HepG2 (cell line): ENCODE measurements at regions not wholly inside any gene's neighbourhood (a gene's known extent, or its start where the extent isn't known, plus 50 kb on each side); places are given as distances from the start of the nearest gene placed in this dataset.
"Not testable (repeated sequence)": the region's sequence is repeated elsewhere in the genome, so short reads cannot be mapped to it uniquely, and the experiment has no call there.

ENCODE experiments used
- ATAC-seq: fragments of 200-7000 bp; cut with Tn5 transposase; 3 replicates; pipeline ENCODE4 v1.9.1; 2020; ENCODE audit warnings: mild to moderate bottlenecking, moderate library complexity
- BruUV-seq: library from RNA; stranded (reverse); fragments of 400-500 nt; replicated peaks from 2 replicates; lab custom pipeline; 2021; lab: Mats Ljungman, UMichigan
- CTCF ChIA-PET: fragments of 300-600 bp; formaldehyde crosslinking; extraction: SDS; loops from one replicate; lab custom pipeline; 2021; ENCODE audit warnings: low total read pairs, inconsistent platforms, low intra/inter-chr PET ratio; lab: Yijun Ruan, JAX
- POLR2A ChIA-PET: fragments of 350-600 bp; sonication (Branson Sonifier 250); formaldehyde crosslinking; loops from one replicate; lab custom pipeline; 2020; ENCODE audit warnings: antibody characterized with exemption, inconsistent platforms; lab: Yijun Ruan, JAX
- DNase-seq: peaks from one replicate; pipeline ENCODE4 v3.0.0-alpha.2; 2015; ENCODE audit warnings: low spot score
- FAIRE-seq: peaks from 3 replicates; lab custom pipeline; 2011; peaks lifted over from hg19 to GRCh38; lab: Jason Lieb, UNC
- H2AFZ ChIP-seq: one replicate; pipeline ENCODE4 v1.6.1; 2011; ENCODE audit warnings: low read length, inconsistent platforms
- H3K27ac ChIP-seq: fragments of 300-600 bp; 3 replicates; pipeline ENCODE4 v1.8.0; 2011; ENCODE audit warnings: mixed run types, mild to moderate bottlenecking, mixed read lengths, low read length, inconsistent platforms; ENCODE audit not compliant: insufficient read depth; ENCODE audit errors: extremely low read length
- H3K27me3 ChIP-seq, 2 experiments: fragments of 200-600 bp in 1 of 2; 2 replicates in 1 of 2; 3 replicates in 1 of 2; pipeline versions ENCODE4 v1.6.0 to v1.8.0; 2011; ENCODE audit warnings: low read length in 2 of 2, mild to moderate bottlenecking in 2 of 2, moderate library complexity in 2 of 2, inconsistent platforms in 1 of 2; ENCODE audit not compliant: insufficient read depth in 2 of 2, control insufficient read depth in 1 of 2
- H3K36me3 ChIP-seq, 2 experiments: fragments of 200-600 bp in 1 of 2; replicated peaks in 1 of 2; 2 replicates in 1 of 2; 3 replicates in 1 of 2; pipeline versions ENCODE4 v1.5.1 to v1.8.0; 2011; ENCODE audit warnings: low read length in 2 of 2, inconsistent platforms in 1 of 2; ENCODE audit not compliant: insufficient read depth in 2 of 2, control insufficient read depth in 1 of 2
- H3K4me1 ChIP-seq: 2 replicates; pipeline ENCODE4 v1.5.1; 2012; ENCODE audit warnings: low read length, inconsistent platforms; ENCODE audit not compliant: insufficient read depth
- H3K4me2 ChIP-seq: 2 replicates; pipeline ENCODE4 v1.6.0; 2011; ENCODE audit warnings: low read depth, low read length, inconsistent platforms
- H3K4me3 ChIP-seq, 3 experiments: fragments of 200-600 bp in 1 of 3; sonication (generic), shearing (Covaris generic) in 1 of 3; replicated peaks in 1 of 3; 2 replicates each; pipeline ENCODE4 v1.5.1; 2011 to 2016; ENCODE audit warnings: low read length in 3 of 3, inconsistent platforms in 2 of 3, low read depth in 2 of 3, mild to moderate bottlenecking in 2 of 3, control low read depth in 1 of 3, mixed read lengths in 1 of 3; ENCODE audit not compliant: insufficient read depth in 1 of 3
- H3K79me2 ChIP-seq: one replicate; pipeline ENCODE4 v1.6.1; 2011; ENCODE audit warnings: low read length, inconsistent platforms; ENCODE audit not compliant: insufficient read depth
- H3K9ac ChIP-seq: 2 replicates; pipeline ENCODE4 v1.6.0; 2011; ENCODE audit warnings: mild to moderate bottlenecking, low read depth, low read length, inconsistent platforms; ENCODE audit not compliant: insufficient read depth
- H3K9me3 ChIP-seq: 2 replicates; pipeline ENCODE4 v1.5.1; 2012; ENCODE audit warnings: mild to moderate bottlenecking, low read length
- H4K20me1 ChIP-seq: 2 replicates; pipeline ENCODE4 v1.6.0; 2011; ENCODE audit warnings: inconsistent platforms, mild to moderate bottlenecking, low read length, moderate library complexity; ENCODE audit not compliant: insufficient read depth
- EP300 ChIP-seq, 3 experiments: sonication (generic) in 1 of 3; formaldehyde crosslinking in 1 of 3; IDR thresholded peaks; 2 replicates each; pipeline versions ENCODE4 v1.5.1 to v1.6.1; 2011 to 2020; ENCODE audit warnings: low read depth in 2 of 3, low read length in 2 of 3, borderline replicate concordance in 1 of 3, improper control_type of control experiment in 1 of 3, mild to moderate bottlenecking in 1 of 3, missing genetic modification reagents in 1 of 3, moderate library complexity in 1 of 3
- EZH2 ChIP-seq: conservative IDR thresholded peaks from 2 replicates; pipeline ENCODE4 v1.6.1; 2012; ENCODE audit warnings: mild to moderate bottlenecking, low read depth, low read length, moderate library complexity
- FOXA3 ChIP-seq: IDR thresholded peaks from 2 replicates; pipeline ENCODE4 v1.6.1; 2016; ENCODE audit warnings: missing genetic modification reagents, missing compliant biosample characterization
- KDM4B ChIP-seq: sonication (generic); formaldehyde crosslinking; IDR thresholded peaks from 2 replicates; pipeline ENCODE4 v1.4.0; 2020; ENCODE audit warnings: missing genetic modification reagents
- ONECUT2 ChIP-seq: sonication (generic); formaldehyde crosslinking; IDR thresholded peaks from 2 replicates; pipeline ENCODE4 v1.4.0; 2020; ENCODE audit warnings: missing genetic modification reagents
- PAWR ChIP-seq: sonication (generic); formaldehyde crosslinking; IDR thresholded peaks from 2 replicates; pipeline ENCODE4 v1.4.0; 2020; ENCODE audit warnings: missing genetic modification reagents, mild to moderate bottlenecking, borderline replicate concordance
- PHF21A ChIP-seq: sonication (generic); formaldehyde crosslinking; IDR thresholded peaks from 2 replicates; pipeline ENCODE4 v1.5.0; 2020; ENCODE audit warnings: mild to moderate bottlenecking, missing genetic modification reagents
- SKI ChIP-seq: fragments of 450-650 bp; IDR thresholded peaks from one replicate; pipeline ENCODE4 v1.6.1; 2018; ENCODE audit warnings: mild to moderate bottlenecking; ENCODE audit not compliant: partially characterized antibody
- ZBTB37 ChIP-seq: sonication (generic); formaldehyde crosslinking; IDR thresholded peaks from 2 replicates; pipeline ENCODE4 v1.4.0; 2020; ENCODE audit warnings: mild to moderate bottlenecking, missing genetic modification reagents
- ZBTB44 ChIP-seq: sonication (generic); formaldehyde crosslinking; IDR thresholded peaks from 2 replicates; pipeline ENCODE4 v1.4.0; 2020; ENCODE audit warnings: missing genetic modification reagents
- WGBS: methylation state at CpG from one replicate; pipeline ENCODE4 v1.1.6; 2017; ENCODE audit warnings: low lambda C conversion rate; 5-methylcytosine and 5-hydroxymethylcytosine counted together
- in situ Hi-C: cut with HindIII; loops from 2 replicates; pipeline ENCODE4 v1.10.0; 2017; ENCODE audit warnings: low pct_unique_long_range_greater_than_20kb; ENCODE audit not compliant: extremely low pct_ligation_motif_present
- intact Hi-C: fragments of 100-400 bp; cut with micrococcal nuclease; formaldehyde crosslinking; loops from one replicate; pipeline ENCODE4 v1.10.0; 2022; ENCODE audit not compliant: unreplicated experiment
- TF ChIP-seq, protein P1 (sequence below): sonication (generic); formaldehyde crosslinking; IDR thresholded peaks from 2 replicates; pipeline ENCODE4 v1.4.0; 2020; ENCODE audit warnings: mild to moderate bottlenecking, missing genetic modification reagents

DNA sequence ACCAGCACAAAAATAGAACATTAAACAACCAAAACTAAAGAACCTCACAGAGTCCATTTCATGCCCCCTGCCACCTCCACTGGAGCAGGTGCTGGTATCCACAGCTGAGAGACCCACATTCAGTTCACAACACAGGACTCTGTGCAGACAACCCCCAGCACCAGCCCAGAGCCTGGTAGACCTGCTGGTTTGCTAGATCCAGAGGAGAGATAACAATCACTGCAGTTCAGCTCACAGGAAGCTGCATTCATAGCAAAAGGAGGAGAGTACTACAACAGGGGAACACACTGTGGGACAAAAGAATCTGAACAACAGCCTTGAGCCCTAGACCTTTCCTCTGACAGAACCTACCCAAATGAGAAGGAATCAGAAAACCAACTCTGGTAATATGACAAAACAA is 326.7 kb downstream of the METTL4 start:
- H3K9me3 ChIP-seq, result no peaks in the 10 kb centered on the region
- no peaks in the 10 kb centered on the region for H3K4me1 ChIP-seq
- H2AFZ ChIP-seq, result no peak overlapping the region
- H3K4me3 ChIP-seq, result no peak overlapping the region
- no peak for ATAC-seq
- POLR2A ChIA-PET, result no interaction called here
- no peaks in the 10 kb centered on the region for H3K36me3 ChIP-seq
- CTCF ChIA-PET, result no interaction called here
- intact Hi-C loops, result no loop called here
- H3K79me2 ChIP-seq, result no peaks in the 10 kb centered on the region
- TF ChIP-seq PHF21A (no peak), EP300 (IDR thresholded peaks at IDR 0.05; ENCODE audit: low read depth in 2 of 2, low read length in 2 of 2) (no peak), EP300 (CRISPR knock-in tag; IDR thresholded peaks at IDR 0.05; ENCODE audit: borderline replicate concordance) (no peak), FOXA3 (CRISPR knock-in tag) (no peak), KDM4B (CRISPR knock-in tag) (no peak), SKI (no peak), ZBTB37 (CRISPR knock-in tag) (no peak), ZBTB44 (CRISPR knock-in tag) (no peak), PAWR (CRISPR knock-in tag) (no peak), EZH2 (no peak), ONECUT2 (CRISPR knock-in tag) (no peak)
- TF ChIP-seq, protein P1, sequence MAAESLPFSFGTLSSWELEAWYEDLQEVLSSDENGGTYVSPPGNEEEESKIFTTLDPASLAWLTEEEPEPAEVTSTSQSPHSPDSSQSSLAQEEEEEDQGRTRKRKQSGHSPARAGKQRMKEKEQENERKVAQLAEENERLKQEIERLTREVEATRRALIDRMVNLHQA, result no peak
- no TSS peak for BruUV-seq
- in situ Hi-C loops, result no loop called here
- H3K9ac ChIP-seq, result no peak overlapping the region
- H3K27me3 ChIP-seq, result no peaks in the 10 kb centered on the region
- H4K20me1 ChIP-seq, result no peaks in the 10 kb centered on the region
- no peak for FAIRE-seq
- DNase-seq, result no peak
- H3K27ac ChIP-seq, result no peak overlapping the region
- no peak overlapping the region for H3K4me2 ChIP-seq

DNA sequence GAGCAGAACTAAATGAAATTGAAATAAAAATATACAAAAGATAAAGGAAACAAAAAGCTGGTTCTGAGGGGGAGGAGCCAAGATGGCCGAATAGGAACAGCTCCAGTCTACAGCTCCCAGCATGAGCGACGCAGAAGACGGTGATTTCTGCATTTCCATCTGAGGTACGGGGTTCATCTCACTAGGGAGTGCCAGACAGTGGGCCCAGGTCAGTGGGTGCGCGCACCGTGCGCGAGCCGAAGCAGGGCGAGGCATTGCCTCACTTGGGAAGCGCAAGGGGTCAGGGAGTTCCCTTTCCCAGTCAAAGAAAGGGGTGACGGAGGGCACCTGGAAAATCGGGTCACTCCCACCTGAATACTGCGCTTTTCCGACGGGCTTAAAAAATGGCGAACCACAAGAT is 324.2 kb downstream of the METTL4 start:
- DNase-seq, H3K4me2 ChIP-seq, H3K4me3 ChIP-seq, H4K20me1 ChIP-seq, H3K9ac ChIP-seq, CTCF ChIA-PET, ATAC-seq, POLR2A ChIA-PET, H3K27ac ChIP-seq, H3K36me3 ChIP-seq, BruUV-seq, H3K9me3 ChIP-seq, H3K79me2 ChIP-seq, H3K4me1 ChIP-seq, FAIRE-seq, H2AFZ ChIP-seq, H3K27me3 ChIP-seq, intact Hi-C loops, in situ Hi-C loops: not testable (repeated sequence)
- WGBS, result 87% methylated on average over 18 of the region's 19 CpGs
